Smooth muscle cell (in vitro differentiated cells): ENCODE measurements at regions not wholly inside any gene's neighbourhood (a gene's known extent, or its start where the extent isn't known, plus 50 kb on each side); places are given as distances from the start of the nearest gene placed in this dataset.

Source experiments
- DNase-seq: peaks from one replicate; lab custom pipeline; 2025; ENCODE audit not compliant: unreplicated experiment; lab: John Stamatoyannopoulos, UW
- H2AFZ ChIP-seq: fragments of 200-600 bp; sonication (generic); 2 replicates; pipeline ENCODE4 v1.6.0; 2016; ENCODE audit warnings: antibody characterized with exemption, low read depth, mild to moderate bottlenecking
- H3F3A ChIP-seq: fragments of 200-600 bp; sonication (generic); 2 replicates; pipeline ENCODE4 v1.6.0; 2017; ENCODE audit warnings: antibody characterized with exemption, low read depth
- H3K27ac ChIP-seq: fragments of 200-600 bp; sonication (generic); 2 replicates; pipeline ENCODE4 v1.5.1; 2016; ENCODE audit warnings: low read depth, mild to moderate bottlenecking
- H3K27me3 ChIP-seq: fragments of 200-600 bp; sonication (generic); 2 replicates; pipeline ENCODE4 v1.6.1; 2016; ENCODE audit warnings: low read depth, mild to moderate bottlenecking
- H3K36me3 ChIP-seq: fragments of 200-600 bp; sonication (generic); 2 replicates; pipeline ENCODE4 v1.5.1; 2016; ENCODE audit warnings: low read depth
- H3K4me1 ChIP-seq: fragments of 200-600 bp; sonication (generic); 2 replicates; pipeline ENCODE4 v1.5.1; 2016; ENCODE audit warnings: low read depth
- H3K4me2 ChIP-seq: fragments of 200-600 bp; sonication (generic); 2 replicates; pipeline ENCODE4 v1.6.0; 2016; ENCODE audit warnings: mild to moderate bottlenecking
- H3K4me3 ChIP-seq: fragments of 200-600 bp; sonication (generic); 2 replicates; pipeline ENCODE4 v1.5.1; 2016; ENCODE audit warnings: mild to moderate bottlenecking
- H3K79me2 ChIP-seq: fragments of 200-600 bp; sonication (generic); 2 replicates; pipeline ENCODE4 v1.6.0; 2016; ENCODE audit warnings: low read depth, mild to moderate bottlenecking
- H3K9ac ChIP-seq: fragments of 200-600 bp; sonication (generic); 2 replicates; pipeline ENCODE4 v1.6.0; 2016; ENCODE audit warnings: low read depth
- H3K9me3 ChIP-seq: fragments of 200-600 bp; sonication (generic); replicated peaks from 2 replicates; pipeline ENCODE4 v1.5.1; 2016; ENCODE audit warnings: low read depth
- H4K20me1 ChIP-seq: fragments of 200-600 bp; sonication (generic); 2 replicates; pipeline ENCODE4 v1.6.0; 2016; ENCODE audit warnings: low read depth
- CTCF ChIP-seq: fragments of 200-600 bp; sonication (generic); IDR thresholded peaks from 2 replicates; pipeline ENCODE4 v1.5.1; 2017; ENCODE audit warnings: borderline replicate concordance, mild to moderate bottlenecking, antibody characterized with exemption; ENCODE audit not compliant: insufficient read depth, poor library complexity, severe bottlenecking
- WGBS: methylation state at CpG from one replicate; pipeline ENCODE4 v1.1.7; 2016; ENCODE audit warnings: low lambda C conversion rate; 5-methylcytosine and 5-hydroxymethylcytosine counted together

- no peaks in the 10 kb centered on the region for H3K36me3 ChIP-seq
- H3K4me1 ChIP-seq: peaks cover 5% of the 10 kb centered on the region
- DNase-seq: no peak
- no peaks in the 10 kb centered on the region for H3K27me3 ChIP-seq
- no peak overlapping the region for H3K4me2 ChIP-seq
- no peak overlapping the region for H2AFZ ChIP-seq
- TF ChIP-seq CTCF: no peak
- no peaks in the 10 kb centered on the region for H3K9me3 ChIP-seq
- 96% methylated on average over 8 of the region's 8 CpGs for WGBS
- H3K27ac ChIP-seq: no peak overlapping the region
- peaks cover 6% of the 10 kb centered on the region for H3F3A ChIP-seq
- no peaks in the 10 kb centered on the region for H4K20me1 ChIP-seq
- H3K9ac ChIP-seq: no peak overlapping the region
- no peaks in the 10 kb centered on the region for H3K79me2 ChIP-seq
- H3K4me3 ChIP-seq: no peak overlapping the region
These were observed 76.8 kb upstream of the CDK20 start for GRCh38 chr9:88051138-88051537.

GRCh38 chr9:88049677-88050307, 75.5 kb upstream of the CDK20 start:
- Histone ChIP-seq H3K4me1 (peaks cover 5% of the 10 kb centered on the region), H3K27me3 (no peaks in the 10 kb centered on the region), H3K4me3 (no peak overlapping the region), H3K4me2 (no peak overlapping the region), H3K36me3 (no peaks in the 10 kb centered on the region), H4K20me1 (no peaks in the 10 kb centered on the region), H3F3A (peaks cover 6% of the 10 kb centered on the region), H3K9ac (no peak overlapping the region), H2AFZ (no peak overlapping the region), H3K9me3 (no peaks in the 10 kb centered on the region), H3K79me2 (no peaks in the 10 kb centered on the region), H3K27ac (no peak overlapping the region)
- 83% methylated on average over 14 of the region's 14 CpGs for WGBS
- no peak for DNase-seq
- TF ChIP-seq CTCF: no peak

- H3K4me3 ChIP-seq: no peak overlapping the region
- 86% methylated on average over 3 of the region's 3 CpGs for WGBS
- H3K4me1 ChIP-seq: no peaks in the 10 kb centered on the region
- H3K36me3 ChIP-seq: no peaks in the 10 kb centered on the region
- H3K27me3 ChIP-seq: no peaks in the 10 kb centered on the region
- H3K9me3 ChIP-seq: no peaks in the 10 kb centered on the region
- H3K9ac ChIP-seq: no peak overlapping the region
- H3K27ac ChIP-seq: no peak overlapping the region
- TF ChIP-seq CTCF: no peak
- no peak overlapping the region for H2AFZ ChIP-seq
- H3F3A ChIP-seq: no peaks in the 10 kb centered on the region
- no peak overlapping the region for H3K4me2 ChIP-seq
- H4K20me1 ChIP-seq: no peaks in the 10 kb centered on the region
- DNase-seq: no peak
- H3K79me2 ChIP-seq: no peaks in the 10 kb centered on the region
These were observed 72.2 kb upstream of the CDK20 start for GRCh38 chr9:88046542-88046941.

- no peaks in the 10 kb centered on the region for H3K27me3 ChIP-seq
- H3K9ac ChIP-seq: no peak overlapping the region
- no peak overlapping the region for H3K27ac ChIP-seq
- no peak overlapping the region for H2AFZ ChIP-seq
- H4K20me1 ChIP-seq: no peaks in the 10 kb centered on the region
- H3K36me3 ChIP-seq: no peaks in the 10 kb centered on the region
- no peaks in the 10 kb centered on the region for H3K4me1 ChIP-seq
- H3K4me3 ChIP-seq: no peak overlapping the region
- no peaks in the 10 kb centered on the region for H3K9me3 ChIP-seq
- no peaks in the 10 kb centered on the region for H3K79me2 ChIP-seq
- no peak overlapping the region for H3K4me2 ChIP-seq
- TF ChIP-seq CTCF: no peak
- H3F3A ChIP-seq: no peaks in the 10 kb centered on the region
- WGBS: 83% methylated on average over 3 of the region's 3 CpGs
- DNase-seq: no peak
These were observed 71.4 kb upstream of the CDK20 start for GRCh38 chr9:88045686-88046085.
